OCI-LY1 (cell line): ENCODE measurements at regions not wholly inside any gene's neighbourhood (a gene's known extent, or its start where the extent isn't known, plus 50 kb on each side); places are given as distances from the start of the nearest gene placed in this dataset.

Experiments
- CTCF ChIP-seq: fragments of 200-600 bp; sonication (generic), shearing (Covaris generic); IDR thresholded peaks from 2 replicates; pipeline ENCODE4 v1.5.1; 2017; ENCODE audit warnings: mild to moderate bottlenecking, antibody characterized with exemption, low read length, moderate library complexity, mixed read lengths
- EZH2 ChIP-seq: fragments of 200-600 bp; sonication (generic), shearing (Covaris generic); IDR thresholded peaks from 2 replicates; pipeline ENCODE4 v1.8.0; 2017; ENCODE audit warnings: borderline replicate concordance, mixed run types, mild to moderate bottlenecking, antibody characterized with exemption, low read length, moderate library complexity, mixed read lengths

- TF ChIP-seq CTCF (no peak), EZH2 (no peak)
These were observed 200.1 kb downstream of the CBLN1 start for GRCh38 chr16:49081554-49081953.
